ENCODE measurements at regions not wholly inside any gene's neighbourhood (a gene's known extent, or its start where the extent isn't known, plus 50 kb on each side); places are given as distances from the start of the nearest gene placed in this dataset.

- TF ChIP-seq CTCF (IDR thresholded peaks at IDR 0.05) = no peak
- DNase-seq = no peak
- Histone ChIP-seq H3K27ac (ENCODE audit: low read depth in 1 of 2, low read length in 2 of 2) (no peak overlapping the region), H3K4me3 (ENCODE audit: low read length) (no peak overlapping the region), H3K36me3 (ENCODE audit: insufficient read depth, low read length) (no peaks in the 10 kb centered on the region), H3K4me1 (ENCODE audit: insufficient read depth, low read length) (peaks cover 3% of the 10 kb centered on the region), H3K9me3 (ENCODE audit: control insufficient read depth in 1 of 2, insufficient read depth in 1 of 2, low read length in 2 of 2) (no peaks in the 10 kb centered on the region), H3K27me3 (ENCODE audit: control insufficient read depth in 1 of 2, insufficient read depth in 2 of 2, low read length in 2 of 2) (no peaks in the 10 kb centered on the region)
- no peak overlapping the region for H3K4me3 Mint-ChIP-seq
- no peak overlapping the region for H3K27ac Mint-ChIP-seq
- peaks cover 33% of the 10 kb centered on the region for H3K4me1 Mint-ChIP-seq (ENCODE audit: low read depth)
- H3K9me3 Mint-ChIP-seq = no peaks in the 10 kb centered on the region
- CTCF ChIA-PET = no interaction called here
- no peaks in the 10 kb centered on the region for H3K27me3 Mint-ChIP-seq
- POLR2A ChIA-PET = interaction anchor here (1.2 kb wide), 1 partner anchor 20 kb away, joined by 4 read pairs; no protein-coding TSS in a partner anchor
- intact Hi-C loops (cut with DNase I, micrococcal nuclease) = no loop called here
- ATAC-seq (ENCODE audit: poor library complexity) = no peak
- H3K36me3 Mint-ChIP-seq (ENCODE audit: low read depth) = no peaks in the 10 kb centered on the region
Observed at GRCh38 chr11:112520354-112520753, 259.7 kb upstream of the PLET1 start.

GRCh38 chr11:112522536-112522935 is 261.9 kb upstream of the PLET1 start:
- Mint-ChIP-seq H3K27me3 (no peaks in the 10 kb centered on the region), H3K27ac (no peak overlapping the region), H3K9me3 (no peaks in the 10 kb centered on the region), H3K4me1 (ENCODE audit: low read depth) (peaks cover 20% of the 10 kb centered on the region), H3K36me3 (ENCODE audit: low read depth) (no peaks in the 10 kb centered on the region), H3K4me3 (no peak overlapping the region)
- POLR2A ChIA-PET = no interaction called here
- intact Hi-C loops (cut with DNase I, micrococcal nuclease) = no loop called here
- peaks cover 0 to 2% of the 10 kb centered on the region in 2 experiments for H3K27me3 ChIP-seq (ENCODE audit: control insufficient read depth in 1 of 2, insufficient read depth in 2 of 2, low read length in 2 of 2)
- no peak for DNase-seq
- no peak overlapping the region for H3K4me3 ChIP-seq (ENCODE audit: low read length)
- ATAC-seq (ENCODE audit: poor library complexity) = no peak
- no peaks in the 10 kb centered on the region for H3K9me3 ChIP-seq (ENCODE audit: control insufficient read depth in 1 of 2, insufficient read depth in 1 of 2, low read length in 2 of 2)
- H3K36me3 ChIP-seq (ENCODE audit: insufficient read depth, low read length) = no peaks in the 10 kb centered on the region
- CTCF ChIA-PET = interaction anchor here (1.0 kb wide), 1 partner anchor 19 kb away, joined by 3 read pairs; no protein-coding TSS in a partner anchor
- H3K4me1 ChIP-seq (ENCODE audit: insufficient read depth, low read length) = peaks cover 3% of the 10 kb centered on the region
- no peak overlapping the region for H3K27ac ChIP-seq (ENCODE audit: low read depth in 1 of 2, low read length in 2 of 2)
- no peak for TF ChIP-seq CTCF (IDR thresholded peaks at IDR 0.05)

- Mint-ChIP-seq H3K27me3 (no peaks in the 10 kb centered on the region), H3K36me3 (ENCODE audit: low read depth) (no peaks in the 10 kb centered on the region), H3K9me3 (no peaks in the 10 kb centered on the region), H3K4me3 (no peak overlapping the region), H3K4me1 (ENCODE audit: low read depth) (peaks cover 19% of the 10 kb centered on the region), H3K27ac (no peak overlapping the region)
- ChIA-PET CTCF (no interaction called here), POLR2A (no interaction called here)
- no peaks in the 10 kb centered on the region for H3K36me3 ChIP-seq (ENCODE audit: insufficient read depth, low read length)
- H3K27ac ChIP-seq (ENCODE audit: low read depth in 1 of 2, low read length in 2 of 2) = no peak overlapping the region
- DNase-seq (no peak), ATAC-seq (ENCODE audit: poor library complexity) (no peak)
- intact Hi-C loops (cut with DNase I, micrococcal nuclease) = no loop called here
- TF ChIP-seq CTCF (IDR thresholded peaks at IDR 0.05) = no peak
- peaks cover 3% of the 10 kb centered on the region for H3K4me1 ChIP-seq (ENCODE audit: insufficient read depth, low read length)
- H3K4me3 ChIP-seq (ENCODE audit: low read length) = no peak overlapping the region
- no peaks in the 10 kb centered on the region for H3K9me3 ChIP-seq (ENCODE audit: control insufficient read depth in 1 of 2, insufficient read depth in 1 of 2, low read length in 2 of 2)
- H3K27me3 ChIP-seq (ENCODE audit: control insufficient read depth in 1 of 2, insufficient read depth in 2 of 2, low read length in 2 of 2) = peaks cover 0 to 2% of the 10 kb centered on the region in 2 experiments
Observed at GRCh38 chr11:112523031-112523430, 262.4 kb upstream of the PLET1 start.

Data from CD4-positive, alpha-beta T cell (primary cell).